ENCODE measurements at regions not wholly inside any gene's neighbourhood (a gene's known extent, or its start where the extent isn't known, plus 50 kb on each side); places are given as distances from the start of the nearest gene placed in this dataset.

DNA sequence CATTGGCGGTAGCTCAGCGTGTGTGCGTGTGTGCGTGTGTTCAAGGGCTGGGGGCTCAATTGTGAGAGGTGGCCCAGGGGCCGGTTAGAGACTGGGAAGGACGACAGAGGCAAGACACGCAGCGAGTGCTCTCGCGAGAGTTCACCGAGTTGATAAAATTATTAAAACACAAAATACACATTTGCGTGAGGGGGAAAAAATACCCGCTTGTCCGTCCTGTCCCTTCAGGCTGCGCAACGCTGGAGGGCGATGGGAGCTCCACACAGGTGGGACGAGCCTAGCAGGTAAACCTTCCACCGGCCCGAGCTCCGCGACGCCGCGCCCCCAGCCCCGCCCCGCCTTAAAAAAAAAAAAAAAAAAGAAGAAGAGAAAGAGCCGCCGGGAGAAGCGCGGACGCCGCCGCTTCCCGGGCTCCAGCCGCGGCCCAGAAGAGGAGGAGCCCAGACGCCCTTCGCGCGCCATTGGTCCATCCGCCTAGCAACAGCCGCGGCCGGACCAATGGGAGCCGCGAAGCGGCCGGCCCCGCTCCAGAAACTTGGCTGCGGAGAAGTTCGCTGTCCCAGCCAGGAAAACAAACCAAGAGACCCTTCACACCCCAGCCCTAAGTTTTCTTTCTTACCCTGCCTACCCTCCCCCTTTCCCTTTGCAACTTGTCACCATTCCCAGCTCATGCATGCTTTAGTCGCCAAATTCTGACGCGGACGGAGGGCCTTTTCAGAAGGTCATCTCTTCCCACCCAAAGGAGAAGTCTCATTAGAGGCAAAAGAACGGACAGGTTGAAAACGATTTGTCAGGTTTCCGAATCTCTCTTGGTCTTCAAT is 169.9 kb upstream of the MAF start:
- peak overlapping the region; percentile 9 for H3K4me3 ChIP-seq (ENCODE audit: low read depth, poor library complexity, severe bottlenecking)
- peak; percentile 86 to 98 for DNase-seq (ENCODE audit: low spot score in 2 of 2)
- 1 to 2% methylated on average over 59 of the region's 59 CpGs for WGBS, 2 donors
- intact Hi-C loops (cut with DNase I; ENCODE audit: low total_unique reads) = no loop called here
- TF ChIP-seq, protein P1, sequence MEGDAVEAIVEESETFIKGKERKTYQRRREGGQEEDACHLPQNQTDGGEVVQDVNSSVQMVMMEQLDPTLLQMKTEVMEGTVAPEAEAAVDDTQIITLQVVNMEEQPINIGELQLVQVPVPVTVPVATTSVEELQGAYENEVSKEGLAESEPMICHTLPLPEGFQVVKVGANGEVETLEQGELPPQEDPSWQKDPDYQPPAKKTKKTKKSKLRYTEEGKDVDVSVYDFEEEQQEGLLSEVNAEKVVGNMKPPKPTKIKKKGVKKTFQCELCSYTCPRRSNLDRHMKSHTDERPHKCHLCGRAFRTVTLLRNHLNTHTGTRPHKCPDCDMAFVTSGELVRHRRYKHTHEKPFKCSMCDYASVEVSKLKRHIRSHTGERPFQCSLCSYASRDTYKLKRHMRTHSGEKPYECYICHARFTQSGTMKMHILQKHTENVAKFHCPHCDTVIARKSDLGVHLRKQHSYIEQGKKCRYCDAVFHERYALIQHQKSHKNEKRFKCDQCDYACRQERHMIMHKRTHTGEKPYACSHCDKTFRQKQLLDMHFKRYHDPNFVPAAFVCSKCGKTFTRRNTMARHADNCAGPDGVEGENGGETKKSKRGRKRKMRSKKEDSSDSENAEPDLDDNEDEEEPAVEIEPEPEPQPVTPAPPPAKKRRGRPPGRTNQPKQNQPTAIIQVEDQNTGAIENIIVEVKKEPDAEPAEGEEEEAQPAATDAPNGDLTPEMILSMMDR (IDR thresholded peaks at IDR 0.05) = no peak
- TF ChIP-seq POLR2A (IDR thresholded peaks at IDR 0.05) = no peak

DNA sequence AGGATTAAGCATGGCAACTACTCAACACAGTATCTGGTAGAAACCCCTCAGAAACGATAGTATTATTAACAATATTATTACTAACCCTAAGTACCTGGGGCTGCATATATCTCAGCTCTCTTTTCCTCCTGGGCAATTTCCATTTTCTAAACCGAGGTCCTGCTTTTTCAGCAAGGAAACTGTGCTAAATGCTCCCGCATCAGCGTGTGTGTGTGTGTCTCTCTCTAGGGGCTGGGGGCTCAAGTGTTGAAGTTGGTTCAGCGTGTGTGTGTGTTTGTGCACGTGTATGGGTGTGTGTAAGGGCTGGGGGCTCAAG is 169.3 kb upstream of the MAF start:
- WGBS, 2 donors = 15 to 22% methylated on average over 6 of the region's 6 CpGs
- intact Hi-C loops (cut with DNase I; ENCODE audit: low total_unique reads) = loop anchor here (10.0 kb wide), 1 partner anchor 155 kb away; no protein-coding TSS in a partner anchor
- no peak for TF ChIP-seq POLR2A (IDR thresholded peaks at IDR 0.05)
- TF ChIP-seq, protein P1 (IDR thresholded peaks at IDR 0.05) = no peak

DNA sequence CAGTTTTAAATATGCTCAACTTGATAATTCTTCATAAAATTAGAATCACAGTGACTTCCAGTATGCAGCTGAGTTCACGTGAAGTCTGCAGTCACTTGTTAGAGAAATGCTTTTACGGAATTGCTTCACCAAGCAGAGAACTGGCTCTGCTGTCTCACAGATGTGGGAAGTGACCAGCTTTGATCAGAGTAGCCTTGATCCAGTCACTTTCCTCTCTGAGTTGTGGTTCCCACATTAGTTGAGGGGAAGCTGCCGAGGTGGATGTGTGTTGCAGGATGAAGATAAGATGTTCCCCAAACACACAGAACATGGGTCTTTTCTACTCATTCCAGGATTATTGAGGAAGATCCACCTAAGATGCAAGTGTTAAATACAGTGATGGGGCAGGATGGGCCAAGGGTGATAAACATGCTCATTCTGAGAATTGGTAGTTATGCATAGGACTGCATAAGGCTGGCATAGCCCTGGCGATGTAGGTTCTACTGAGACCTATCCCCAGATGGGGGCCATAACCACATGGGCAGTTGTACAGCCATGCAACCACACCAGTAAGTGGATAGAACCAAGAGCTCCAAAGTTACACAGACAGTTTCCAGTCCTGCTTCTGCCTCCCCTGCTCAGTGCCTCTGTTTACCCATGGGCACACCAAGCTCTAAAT is 168.9 kb upstream of the MAF start:
- no peak overlapping the region for H3K4me3 ChIP-seq (ENCODE audit: low read depth, poor library complexity, severe bottlenecking)
- 35 to 53% methylated on average over 4 of the region's 4 CpGs for WGBS, 2 donors
- intact Hi-C loops (cut with DNase I; ENCODE audit: low total_unique reads) = loop anchor here (10.0 kb wide), 1 partner anchor 155 kb away; no protein-coding TSS in a partner anchor
- no peak for DNase-seq (ENCODE audit: low spot score in 2 of 2)
- TF ChIP-seq, protein P1 (IDR thresholded peaks at IDR 0.05) = no peak
- no peak for TF ChIP-seq POLR2A (IDR thresholded peaks at IDR 0.05)

More for the DNA sequence above, 169.3 kb upstream of the MAF start:
- DNase-seq (ENCODE audit: low spot score in 2 of 2) = no peak
- peak overlapping the region; percentile 9 for H3K4me3 ChIP-seq (ENCODE audit: low read depth, poor library complexity, severe bottlenecking)

DNA sequence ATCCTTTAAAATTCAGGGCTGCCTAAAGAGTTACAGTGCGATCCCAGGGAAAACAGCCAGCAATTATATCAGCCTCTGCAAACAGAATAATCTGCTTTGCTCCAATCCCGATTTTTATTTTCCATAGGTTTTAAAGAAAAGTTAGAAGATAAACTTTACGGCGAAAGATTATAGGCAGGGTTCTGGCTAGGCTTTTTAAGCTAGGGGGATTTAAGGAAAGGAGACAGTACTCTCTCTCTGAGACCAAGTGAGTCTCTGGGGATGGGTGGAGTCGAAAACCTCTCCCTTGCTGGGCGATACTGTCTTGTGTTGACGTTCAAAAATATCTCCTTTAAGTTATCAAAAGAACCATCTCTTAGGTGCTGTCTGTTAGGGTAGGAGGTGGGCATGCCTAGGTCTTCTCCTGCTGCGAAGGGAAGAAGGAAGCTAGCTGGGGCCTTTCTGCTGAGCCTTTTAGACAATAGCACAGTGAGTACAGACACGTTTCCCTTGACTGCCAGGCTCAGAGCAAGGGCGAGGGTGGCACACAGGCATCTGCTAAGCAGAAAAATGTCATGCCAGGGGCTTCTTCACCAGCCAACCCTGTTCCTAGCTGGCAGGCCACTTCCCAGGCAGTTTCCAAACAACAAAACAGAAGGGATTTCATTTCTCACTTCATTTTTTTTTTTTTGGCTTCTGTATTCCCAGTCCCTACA is 167.9 kb upstream of the MAF start:
- DNase-seq (ENCODE audit: low spot score in 2 of 2) = no peak
- WGBS, 2 donors = 11 to 28% methylated on average over 10 of the region's 10 CpGs
- intact Hi-C loops (cut with DNase I; ENCODE audit: low total_unique reads) = loop anchor here (10.0 kb wide), 1 partner anchor 154 kb away; no protein-coding TSS in a partner anchor

More for the DNA sequence above, 167.9 kb upstream of the MAF start:
- H3K4me3 ChIP-seq (ENCODE audit: low read depth, poor library complexity, severe bottlenecking) = no peak overlapping the region
- TF ChIP-seq, protein P1 (IDR thresholded peaks at IDR 0.05) = no peak
- no peak for TF ChIP-seq POLR2A (IDR thresholded peaks at IDR 0.05)

Measured in lower leg skin (tissue), 4 donors.